K562 (cell line): ENCODE measurements at regions not wholly inside any gene's neighbourhood (a gene's known extent, or its start where the extent isn't known, plus 50 kb on each side); places are given as distances from the start of the nearest gene placed in this dataset.

Experiments
- ATAC-seq: fragments of 200-7000 bp; cut with Tn5 transposase; 3 replicates; pipeline ENCODE4 v1.9.1; 2020; ENCODE audit warnings: moderate library complexity
- BruUV-seq: library from RNA; stranded (reverse); fragments of 400-500 nt; replicated peaks from 2 replicates; lab custom pipeline; 2021; lab: Mats Ljungman, UMichigan
- CTCF ChIA-PET: fragments of 300-600 bp; formaldehyde crosslinking; extraction: SDS; loops from one replicate; lab custom pipeline; 2021; ENCODE audit warnings: low intra/inter-chr PET ratio; lab: Yijun Ruan, JAX
- POLR2A ChIA-PET: fragments of 300-600, 350-650 bp; sonication (Branson Sonifier 250); formaldehyde crosslinking; extraction: SDS; loops from one replicate; lab custom pipeline; 2021; ENCODE audit warnings: antibody characterized with exemption, inconsistent platforms; lab: Yijun Ruan, JAX
- DNase-seq, 4 experiments: peaks; one replicate each; pipeline versions ENCODE4 v3.0.0 to v3.0.0-alpha.2; 2011 to 2018; ENCODE audit warnings: low spot score in 3 of 4, mixed read lengths in 3 of 4; ENCODE audit errors: extremely low read depth in 1 of 4
- FAIRE-seq: peaks from 2 replicates; lab custom pipeline; 2011; peaks lifted over from hg19 to GRCh38; lab: Jason Lieb, UNC
- H2AFZ ChIP-seq: 2 replicates; pipeline ENCODE4 v1.6.0; 2011; ENCODE audit warnings: low read depth, low read length, control low read depth, inconsistent platforms
- H3K27ac ChIP-seq: fragments of 200-600 bp; 3 replicates; pipeline ENCODE4 v1.8.0; 2011; ENCODE audit warnings: low read depth, mild to moderate bottlenecking, control low read depth, inconsistent platforms, low read length, moderate library complexity, mixed read lengths; ENCODE audit errors: extremely low read depth
- H3K27me3 ChIP-seq, 2 experiments: fragments of 300-600 bp in 1 of 2; 2 replicates in 1 of 2; 3 replicates in 1 of 2; pipeline versions ENCODE4 v1.6.0 to v1.8.0; 2011; ENCODE audit warnings: inconsistent platforms in 2 of 2, low read length in 2 of 2, mild to moderate bottlenecking in 1 of 2, mixed read lengths in 1 of 2, moderate library complexity in 1 of 2; ENCODE audit not compliant: control insufficient read depth in 2 of 2, insufficient read depth in 2 of 2
- H3K36me3 ChIP-seq: fragments of 300-600 bp; 3 replicates; pipeline ENCODE4 v1.8.0; 2011; ENCODE audit warnings: mild to moderate bottlenecking, low read length, inconsistent platforms; ENCODE audit not compliant: control insufficient read depth, insufficient read depth
- H3K4me1 ChIP-seq, 2 experiments: fragments of 200-600 bp in 1 of 2; replicated peaks in 1 of 2; 2 replicates in 1 of 2; 3 replicates in 1 of 2; pipeline versions ENCODE4 v1.5.1 to v1.8.0; 2011; ENCODE audit warnings: inconsistent platforms in 2 of 2, low read length in 2 of 2, mild to moderate bottlenecking in 1 of 2, mixed read lengths in 1 of 2, moderate library complexity in 1 of 2; ENCODE audit not compliant: control insufficient read depth in 2 of 2, insufficient read depth in 2 of 2
- H3K4me2 ChIP-seq: 2 replicates; pipeline ENCODE4 v1.6.1; 2011; ENCODE audit warnings: low read length, control low read depth, inconsistent platforms, mixed read lengths; ENCODE audit not compliant: insufficient read depth
- H3K4me3 ChIP-seq: fragments of 200-600 bp; sonication (generic), shearing (Covaris generic); 2 replicates; pipeline ENCODE4 v1.5.1; 2016; ENCODE audit warnings: control low read depth, inconsistent platforms
- H3K79me2 ChIP-seq: fragments of 200-600 bp; 3 replicates; pipeline ENCODE4 v1.8.0; 2011; ENCODE audit warnings: low read length, inconsistent platforms; ENCODE audit not compliant: control insufficient read depth, insufficient read depth
- H3K9ac ChIP-seq, 2 experiments: 2 replicates each; pipeline versions ENCODE4 v1.6.0 to v1.6.1; 2011; ENCODE audit warnings: low read depth in 2 of 2, low read length in 2 of 2, control low read depth in 1 of 2, inconsistent platforms in 1 of 2, mild to moderate bottlenecking in 1 of 2, mixed read lengths in 1 of 2; ENCODE audit not compliant: insufficient read depth in 1 of 2
- H3K9me1 ChIP-seq: one replicate; pipeline ENCODE4 v1.6.0; 2011; ENCODE audit warnings: inconsistent platforms, mild to moderate bottlenecking, low read length, moderate library complexity; ENCODE audit not compliant: control insufficient read depth, insufficient read depth
- H3K9me3 ChIP-seq: replicated peaks from 2 replicates; pipeline ENCODE4 v1.5.1; 2011; ENCODE audit warnings: low read depth, low read length, inconsistent platforms; ENCODE audit not compliant: control insufficient read depth, insufficient read depth
- H4K20me1 ChIP-seq: replicated peaks from 2 replicates; pipeline ENCODE4 v1.6.1; 2011; ENCODE audit warnings: low read length, inconsistent platforms, mixed read lengths; ENCODE audit not compliant: control insufficient read depth, insufficient read depth
- AFF1 ChIP-seq, 2 experiments: fragments of 450-650 bp; IDR thresholded peaks; 2 replicates each; pipeline ENCODE4 v1.6.1; 2018; ENCODE audit warnings: mild to moderate bottlenecking in 2 of 2, low read depth in 1 of 2; ENCODE audit not compliant: partially characterized antibody in 2 of 2
- CTCFL ChIP-seq: IDR thresholded peaks from 2 replicates; pipeline ENCODE4 v1.6.1; 2011; ENCODE audit warnings: borderline replicate concordance, low read depth, mild to moderate bottlenecking, moderate library complexity, low read length; ENCODE audit not compliant: insufficient read depth, poor library complexity, severe bottlenecking
- HMBOX1 ChIP-seq: sonication (generic); IDR thresholded peaks from 2 replicates; pipeline ENCODE4 v1.6.1; 2016
- KLF10 ChIP-seq: fragments of 250-450 bp; sonication (Bioruptor Pico); IDR thresholded peaks from 2 replicates; pipeline ENCODE4 v1.6.1; 2021; ENCODE audit warnings: matching md5 sums
- PCBP2 ChIP-seq: fragments of 200-400 bp; formaldehyde crosslinking; IDR thresholded peaks from 2 replicates; pipeline ENCODE4 v1.6.1; 2018; ENCODE audit warnings: low read length, low read depth, mild to moderate bottlenecking, moderate library complexity; ENCODE audit not compliant: poor library complexity, severe bottlenecking
- STAT5B ChIP-seq: fragments of 250-450 bp; sonication (Bioruptor Pico); IDR thresholded peaks from 2 replicates; pipeline ENCODE4 v1.8.0; 2021; ENCODE audit warnings: mild to moderate bottlenecking, inconsistent platforms
- ZNF644 ChIP-seq: fragments of 200-800 bp; sonication (Bioruptor generic); IDR thresholded peaks from 2 replicates; pipeline ENCODE4 v1.6.1; 2016; ENCODE audit warnings: low read depth, missing genetic modification characterization, missing compliant biosample characterization
- ZNF778 ChIP-seq: fragments of 450-650 bp; formaldehyde crosslinking; IDR thresholded peaks from 2 replicates; pipeline ENCODE4 v1.4.0; 2020; ENCODE audit warnings: mild to moderate bottlenecking, moderate library complexity
- WGBS: fragments of 100-300 bp; shearing (Covaris generic); methylation state at CpG from one replicate; pipeline ENCODE4 v1.1.6; 2016; ENCODE audit warnings: low coverage, mixed read lengths; ENCODE audit not compliant: insufficient coverage; ENCODE audit errors: missing lambda C conversion rate; 5-methylcytosine and 5-hydroxymethylcytosine counted together
- in situ Hi-C: fragments of 300-500 bp; cut with MboI; formaldehyde crosslinking; loops from 4 replicates; pipeline ENCODE4 v1.15.0; 2018; ENCODE audit warnings: inconsistent platforms, mixed read lengths
- intact Hi-C: fragments of 100-400 bp; cut with micrococcal nuclease; formaldehyde crosslinking; loops from 2 replicates; pipeline ENCODE4 v1.14.2; 2022

- no peak for TF ChIP-seq HMBOX1
- no peak for TF ChIP-seq ZNF644 (tag)
- TF ChIP-seq, all 486 proteins: peak for 0
These were observed 64.9 kb upstream of the FOXG1 start (continued) for GRCh38 chr14:28701733-28702132.

GRCh38 chr14:28703482-28703881 lies 63.1 kb upstream of the FOXG1 start:
- ATAC-seq (no peak), DNase-seq (no peak), FAIRE-seq (no peak)
- in situ Hi-C loops, result no loop called here
- Histone ChIP-seq H2AFZ (no peak overlapping the region), H3K27me3 (no peaks in the 10 kb centered on the region), H3K4me1 (no peaks in the 10 kb centered on the region), H3K4me2 (no peak overlapping the region), H3K36me3 (no peaks in the 10 kb centered on the region), H3K27ac (no peak overlapping the region), H3K9ac (no peak overlapping the region), H3K4me3 (no peak overlapping the region), H4K20me1 (no peaks in the 10 kb centered on the region), H3K79me2 (no peaks in the 10 kb centered on the region), H3K9me1 (no peaks in the 10 kb centered on the region), H3K9me3 (no peaks in the 10 kb centered on the region)
- WGBS, result 0% methylated on average over 4 of the region's 4 CpGs
- ChIA-PET CTCF (no interaction called here), POLR2A (no interaction called here)
- BruUV-seq, result no TSS peak
- intact Hi-C loops, result no loop called here
- TF ChIP-seq KLF10 (CRISPR knock-in tag) (no peak), ZNF778 (no peak), STAT5B (CRISPR knock-in tag) (no peak), AFF1 (IDR thresholded peaks at IDR 0.05; ENCODE audit: low read depth in 1 of 2, partially characterized antibody in 2 of 2) (no peak), PCBP2 (no peak), CTCFL (no peak)
